UCSD-AML1 (cell line): ENCODE measurements at regions not wholly inside any gene's neighbourhood (a gene's known extent, or its start where the extent isn't known, plus 50 kb on each side); places are given as distances from the start of the nearest gene placed in this dataset.
"Not testable (repeated sequence)": the region's sequence is repeated elsewhere in the genome, so short reads cannot be mapped to it uniquely, and the experiment has no call there.

ENCODE experiments used
- DNase-seq: peaks from one replicate; lab custom pipeline; 2025; ENCODE audit not compliant: unreplicated experiment; lab: John Stamatoyannopoulos, UW

DNA sequence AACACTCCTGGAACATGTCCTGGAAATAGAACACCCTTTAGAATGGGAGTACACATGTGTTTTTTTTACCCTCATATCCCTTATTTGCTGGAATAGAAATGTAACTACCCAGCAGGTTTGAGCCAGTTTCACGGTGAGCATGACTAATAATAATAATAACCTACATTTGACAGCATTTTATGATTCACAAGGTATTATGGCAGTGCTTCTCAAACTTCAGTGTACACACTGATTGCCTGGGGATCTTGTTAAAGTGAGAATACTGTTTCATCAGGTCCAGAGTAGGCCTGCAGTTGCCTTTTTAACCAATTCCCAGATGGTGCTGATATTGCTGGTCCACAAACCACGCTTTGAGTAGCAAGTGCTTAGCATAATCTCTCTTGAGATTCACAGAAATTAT, 63.9 kb downstream of the NFKBIZ start:
- DNase-seq = no peak

GRCh38 chr3:101917761-101918160, 68.4 kb downstream of the NFKBIZ start:
- DNase-seq = not testable (repeated sequence)

- not testable (repeated sequence) for DNase-seq
Observed at GRCh38 chr3:101922151-101922725, 72.9 kb downstream of the NFKBIZ start.

GRCh38 chr3:101924621-101925020, 75.3 kb downstream of the NFKBIZ start:
- DNase-seq = peak; percentile 10

GRCh38 chr3:101925124-101925523, 75.8 kb downstream of the NFKBIZ start:
- DNase-seq = not testable (repeated sequence)

DNA sequence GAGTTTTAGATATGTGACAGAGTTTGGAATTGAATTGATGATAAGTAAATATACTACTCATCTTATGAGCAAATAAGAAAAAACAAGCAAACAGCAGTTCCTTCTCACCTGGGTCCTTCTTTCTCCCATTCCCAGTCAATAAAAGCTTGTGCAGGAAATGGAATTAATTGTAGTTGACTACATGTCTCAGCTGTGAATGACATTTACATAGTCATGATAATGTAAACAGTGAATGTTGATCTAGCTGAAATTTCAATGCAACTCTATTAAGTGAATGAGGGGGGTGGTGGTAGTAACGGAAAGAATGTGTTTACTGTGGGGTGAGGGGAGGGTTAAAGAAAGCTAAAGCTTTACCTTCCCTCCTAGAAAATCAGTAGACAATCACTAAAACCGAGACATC, 76.2 kb downstream of the NFKBIZ start:
- no peak for DNase-seq

GRCh38 chr3:101926594-101927105, 77.3 kb downstream of the NFKBIZ start:
- DNase-seq = no peak

- no peak for DNase-seq
Observed at GRCh38 chr3:101928890-101929289, 79.6 kb downstream of the NFKBIZ start.

- DNase-seq = no peak
Observed at GRCh38 chr3:101931081-101931480, 81.8 kb downstream of the NFKBIZ start.

DNA sequence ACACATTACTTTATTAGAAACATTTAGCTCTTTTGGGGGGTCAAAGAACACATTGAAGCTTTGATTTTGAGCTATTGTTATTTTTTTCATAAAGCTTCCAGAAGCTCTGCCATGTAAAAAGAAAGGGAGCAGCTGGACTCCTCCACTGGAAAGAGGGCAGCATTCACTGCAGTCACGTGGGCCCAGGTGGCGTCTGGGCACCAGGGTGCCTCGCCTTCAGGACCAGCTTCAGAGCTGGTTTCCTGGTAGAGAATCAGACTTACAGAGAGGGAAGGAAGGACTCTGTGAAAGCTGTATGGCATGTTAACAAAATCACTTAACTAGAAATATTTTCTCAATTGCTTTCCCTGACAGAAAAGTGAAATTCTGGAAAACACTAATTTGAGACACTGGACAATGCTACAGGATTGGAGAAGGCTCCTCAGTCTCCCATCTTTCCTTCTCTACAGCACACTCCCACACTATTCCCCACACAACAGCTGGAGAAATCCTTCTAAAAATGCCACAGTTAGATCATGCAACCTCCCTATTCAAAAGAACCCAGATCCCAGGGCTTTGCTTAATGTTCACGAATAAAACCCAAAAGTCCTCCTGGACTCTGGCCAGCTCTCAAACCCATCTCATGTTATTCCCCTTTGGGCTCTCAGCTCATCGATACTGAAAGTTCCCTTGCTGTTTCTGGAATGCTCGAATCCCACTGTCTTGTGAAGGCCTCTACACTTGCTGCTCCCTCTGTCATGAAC, 83.2 kb downstream of the NFKBIZ start:
- DNase-seq = no peak

GRCh38 chr3:101936419-101937356, 87.4 kb downstream of the NFKBIZ start:
- DNase-seq = no peak

DNA sequence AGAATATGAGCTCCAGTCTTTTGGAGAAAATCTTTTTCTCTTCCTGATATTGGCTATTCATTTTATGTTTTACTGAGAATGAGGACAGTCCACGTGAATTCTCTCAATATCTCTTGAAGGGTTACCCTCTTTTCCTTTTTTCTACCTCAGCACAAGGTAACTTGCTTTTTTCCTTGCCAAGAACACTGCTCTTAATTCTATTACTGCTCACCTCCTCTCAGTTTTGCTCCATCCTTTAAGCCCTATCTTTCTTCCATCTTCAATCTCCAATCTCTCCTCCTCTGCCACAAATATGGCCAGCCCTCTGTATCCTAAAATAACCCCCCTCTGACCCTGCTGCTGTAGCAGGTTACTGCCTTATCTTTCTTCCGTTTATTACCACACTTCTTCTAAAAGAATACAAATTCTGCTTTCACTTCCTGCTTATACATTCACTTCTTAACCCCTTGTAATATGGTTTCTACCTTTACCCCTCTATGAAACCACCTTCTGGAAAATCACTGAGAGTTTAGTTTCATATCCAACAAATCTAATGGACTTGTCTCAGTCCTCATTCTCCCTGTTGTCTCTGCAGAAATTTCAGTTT, 89.0 kb downstream of the NFKBIZ start:
- no peak for DNase-seq

DNA sequence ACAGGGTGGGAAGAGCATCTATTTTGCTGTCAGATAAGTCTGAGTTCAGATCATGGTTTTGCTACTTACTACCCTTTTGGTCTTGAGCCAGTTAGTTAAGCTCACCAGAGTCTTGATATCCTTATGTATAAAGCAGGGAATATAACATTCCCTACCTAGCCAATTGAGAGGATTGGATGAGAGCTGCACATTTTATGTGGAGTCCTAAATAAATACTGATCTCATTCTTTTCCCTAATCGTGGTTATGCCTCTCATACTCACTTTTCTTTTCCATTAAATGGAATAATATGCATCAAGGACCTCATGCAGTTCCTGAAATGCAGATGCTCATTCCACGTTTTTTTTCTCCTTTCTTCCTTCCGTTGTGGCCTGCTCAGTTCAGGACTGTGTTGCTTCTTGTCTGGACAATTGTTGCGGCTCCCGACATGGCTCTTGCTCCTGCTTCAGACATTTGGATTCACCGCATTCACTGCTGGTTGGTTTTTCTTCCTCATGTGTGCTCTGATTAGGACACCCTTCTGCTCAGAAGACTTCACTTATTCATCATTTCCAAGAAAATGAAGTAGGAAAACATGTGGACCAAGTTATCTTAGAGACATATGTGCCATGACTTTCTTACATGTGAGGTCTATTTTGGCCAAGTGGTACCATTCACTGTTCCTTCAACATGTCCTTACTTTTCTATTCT, 90.2 kb downstream of the NFKBIZ start:
- no peak for DNase-seq

- peak; percentile 51 for DNase-seq
Observed at GRCh38 chr3:101940521-101941317, 91.4 kb downstream of the NFKBIZ start.

DNA sequence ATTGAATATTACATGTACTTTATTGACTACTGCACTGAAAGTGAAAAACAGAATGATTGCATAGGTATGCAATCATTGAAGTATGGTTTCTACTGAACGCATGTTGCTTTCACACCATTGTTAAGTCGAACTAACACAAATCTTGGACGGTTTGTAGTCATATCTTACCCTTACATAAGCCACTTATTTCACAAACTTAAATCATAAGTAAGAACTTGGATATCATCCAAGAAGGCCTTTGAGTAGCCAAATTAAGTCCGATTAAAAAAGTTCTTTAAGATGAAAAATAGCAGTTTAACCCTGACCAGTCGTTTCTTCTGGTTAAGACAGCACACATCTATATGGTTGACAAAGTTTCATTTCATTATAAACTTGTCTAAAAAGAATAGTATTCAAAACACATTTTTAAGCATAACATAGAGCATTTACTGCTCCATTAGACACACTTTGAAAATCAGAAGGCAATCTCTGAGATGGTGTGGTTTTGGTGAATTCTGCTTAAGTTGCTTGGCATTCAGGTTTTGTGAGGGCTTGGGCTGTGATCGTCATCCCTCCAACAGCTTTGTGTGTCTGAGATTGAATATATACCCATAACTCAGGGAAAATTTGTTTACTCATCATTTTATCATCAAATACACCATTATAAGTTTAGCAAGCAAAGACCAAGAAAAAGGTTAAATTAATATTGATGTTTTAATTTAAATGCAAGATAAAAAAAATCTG, 92.2 kb downstream of the NFKBIZ start:
- no peak for DNase-seq

DNA sequence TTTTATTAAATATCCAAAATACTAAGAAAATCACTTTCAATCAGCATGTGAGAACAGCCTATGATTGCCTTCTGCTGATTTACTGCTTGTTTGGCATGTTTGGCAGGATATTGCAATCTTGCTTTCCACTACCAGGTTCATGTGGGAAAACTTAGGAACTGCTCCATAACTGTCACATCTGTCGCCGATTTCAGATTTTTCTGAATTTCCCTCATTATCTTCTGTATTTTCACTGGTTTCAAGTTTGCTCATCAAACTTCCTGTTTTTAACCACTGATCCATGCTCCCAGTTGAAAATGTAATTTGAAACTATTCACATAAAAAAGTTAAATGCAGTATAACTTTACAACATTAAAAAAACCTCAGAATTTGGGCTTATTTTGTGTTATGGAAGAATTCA, 93.0 kb downstream of the NFKBIZ start:
- no peak for DNase-seq

DNA sequence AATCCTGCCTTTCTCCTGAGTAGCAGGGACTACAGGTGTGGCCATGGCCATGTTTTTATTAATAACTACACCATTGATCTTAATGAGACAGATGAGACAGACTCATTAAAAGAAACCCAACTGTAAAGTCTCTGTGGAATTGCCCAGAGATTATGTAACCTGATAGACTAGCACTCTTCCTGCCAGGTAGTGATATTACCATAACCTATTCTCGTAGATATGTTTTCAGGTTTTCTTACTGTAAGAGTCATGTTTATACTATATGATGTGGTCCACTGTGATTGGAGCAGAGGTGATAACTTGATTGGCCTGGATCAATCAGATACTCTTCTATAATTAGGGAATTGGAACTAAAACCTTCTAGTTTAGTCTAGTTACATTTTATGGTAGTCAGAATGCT, 93.7 kb downstream of the NFKBIZ start:
- DNase-seq = no peak

DNA sequence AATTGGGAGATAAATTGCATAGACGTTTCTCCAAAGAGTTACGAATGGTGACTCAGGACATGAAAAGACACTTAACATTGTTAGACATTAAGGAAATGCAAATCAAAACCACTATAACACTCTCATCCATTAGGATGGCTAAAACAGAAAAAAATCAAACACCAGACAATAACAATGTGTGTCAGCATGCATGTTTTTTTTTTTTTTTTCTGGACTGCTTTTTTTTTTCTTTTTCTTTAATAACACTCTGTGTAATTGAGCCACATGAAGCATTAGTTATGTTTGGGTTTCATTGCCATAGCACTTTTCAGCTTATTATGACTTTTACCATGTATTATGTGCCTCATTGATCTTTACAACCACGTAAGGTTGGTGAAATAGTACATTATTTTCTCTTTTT, 95.0 kb downstream of the NFKBIZ start:
- no peak for DNase-seq

DNA sequence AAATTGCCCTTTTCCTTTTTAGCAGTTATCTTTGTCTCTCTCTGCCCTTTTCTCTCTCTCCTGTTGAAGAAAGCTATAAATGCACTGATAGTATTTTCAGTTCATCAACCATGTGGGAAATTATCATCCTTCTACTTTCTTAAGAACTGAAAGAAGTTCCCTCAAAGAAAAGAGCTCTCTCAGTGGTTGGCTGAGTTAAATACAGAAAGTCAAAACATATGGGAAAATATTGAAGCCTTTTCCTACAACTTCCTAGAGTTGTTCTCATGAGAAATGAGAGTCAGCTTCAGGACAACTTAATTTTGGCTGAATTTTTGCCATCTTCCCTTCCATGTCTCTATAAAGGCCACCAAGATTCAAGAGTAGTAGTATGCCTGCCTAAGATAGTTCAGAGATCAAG, 96.7 kb downstream of the NFKBIZ start:
- DNase-seq = no peak
